Head of caudate nucleus (tissue), 42 donors: ENCODE measurements at regions not wholly inside any gene's neighbourhood (a gene's known extent, or its start where the extent isn't known, plus 50 kb on each side); places are given as distances from the start of the nearest gene placed in this dataset.

Source experiments
- DNase-seq, 42 donors: peaks; one replicate each; pipeline versions ENCODE4 v3.0.0 to v3.0.0-alpha.2; 2020 to 2021; ENCODE audit warnings: mixed read lengths in 7 of 42
- intact Hi-C: fragments of 100-400 bp; cut with DNase I; formaldehyde crosslinking; loops from one replicate; pipeline ENCODE4 v1.15.0; 2022

DNA sequence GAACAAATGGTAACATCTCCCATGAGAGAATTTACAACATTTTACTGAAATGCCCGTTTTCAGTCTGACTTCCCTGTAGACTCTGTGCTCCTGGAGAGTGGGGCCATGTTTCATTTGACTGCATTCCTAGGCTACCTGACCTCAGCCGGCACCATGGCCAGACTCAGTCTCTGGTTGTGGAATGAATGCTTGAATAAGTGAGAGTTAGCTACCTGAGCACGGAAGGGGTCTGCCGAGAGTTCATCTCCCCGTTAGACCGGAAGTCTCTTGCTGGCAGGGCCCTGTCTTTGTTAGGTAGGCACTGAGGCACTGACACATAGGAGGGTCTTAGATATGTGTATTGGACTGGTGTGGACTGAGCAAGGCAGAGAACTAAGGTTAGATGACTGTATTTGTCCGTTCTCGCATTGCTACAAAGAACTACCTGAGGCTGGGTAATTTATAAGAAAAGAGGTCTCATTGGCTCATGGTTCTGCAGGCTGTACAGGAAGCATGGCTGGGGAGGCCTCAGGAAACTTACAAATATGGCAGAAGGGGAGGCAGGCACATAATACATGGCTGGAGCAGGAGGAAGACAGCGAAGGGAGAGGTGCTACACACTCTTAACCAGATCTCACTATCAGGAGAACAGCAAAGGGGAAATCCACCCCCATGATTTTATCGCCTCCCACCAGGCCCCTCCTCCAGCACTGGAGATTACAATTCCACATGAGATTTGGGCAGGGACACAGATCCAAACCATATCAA is 271.2 kb downstream of the GLI2 start:
- intact Hi-C loops = no loop called here
- peak in 1 of 42 donors; percentile 20 for DNase-seq

DNA sequence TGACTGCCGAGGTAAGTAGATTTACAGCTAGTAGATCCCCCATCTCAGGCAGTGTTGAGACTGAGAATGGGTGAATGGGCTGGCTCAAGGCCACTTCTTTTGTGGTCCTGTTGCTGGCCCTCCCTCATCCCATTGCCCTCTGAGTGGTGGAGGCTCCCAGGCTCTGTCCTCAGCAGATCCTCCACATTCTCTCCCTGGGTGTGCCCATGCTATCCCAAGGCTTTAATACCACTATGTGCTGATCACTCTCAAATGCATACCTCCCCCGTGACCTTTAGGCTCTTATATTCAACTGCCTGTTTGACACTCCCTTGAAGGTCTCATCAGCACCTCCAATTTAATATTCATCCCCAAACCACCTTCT is 271.8 kb downstream of the GLI2 start:
- no peak for DNase-seq
- intact Hi-C loops = no loop called here

DNA sequence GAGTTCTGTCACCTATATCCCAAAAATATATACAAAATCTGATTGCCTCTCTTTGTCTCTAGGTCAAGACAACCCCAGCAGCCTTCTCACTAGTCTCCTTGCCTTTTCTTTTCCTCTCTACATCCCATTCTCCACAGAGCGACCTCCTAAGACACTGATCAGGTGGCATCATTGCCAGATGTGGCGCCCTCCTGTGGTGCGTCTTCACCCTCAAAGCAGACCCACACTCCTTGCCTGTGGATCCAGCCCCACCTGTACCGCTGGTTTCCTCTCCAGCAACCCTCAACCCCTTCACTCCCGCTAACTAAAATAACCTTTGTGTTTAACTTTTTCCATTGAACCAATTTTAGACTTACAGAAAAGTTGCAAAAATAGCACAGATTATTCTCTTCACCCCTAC is 273.3 kb downstream of the GLI2 start:
- DNase-seq = peak in 1 of 42 donors; percentile 26

DNA sequence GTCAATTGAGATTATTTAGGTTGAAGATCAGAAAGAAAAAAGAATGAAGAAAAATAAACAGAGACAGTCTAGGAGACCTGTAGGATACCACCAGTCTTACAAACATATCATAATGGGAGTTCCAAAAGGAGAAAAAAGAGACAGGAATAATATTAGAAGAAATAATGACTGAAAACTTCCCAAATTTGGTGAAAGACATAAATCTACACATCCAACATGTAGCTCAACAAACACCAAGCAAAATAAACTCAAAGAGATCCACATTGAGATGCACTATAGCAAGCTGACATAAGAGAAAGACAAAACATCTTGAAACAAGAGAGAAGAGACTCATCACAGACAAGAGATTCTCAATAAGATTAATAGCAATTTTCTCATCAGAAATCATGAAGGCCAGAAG is 274.0 kb downstream of the TFCP2L1 start:
- intact Hi-C loops = no loop called here
- DNase-seq = no peak

More for the DNA sequence above, 273.3 kb downstream of the GLI2 start:
- intact Hi-C loops = no loop called here

DNA sequence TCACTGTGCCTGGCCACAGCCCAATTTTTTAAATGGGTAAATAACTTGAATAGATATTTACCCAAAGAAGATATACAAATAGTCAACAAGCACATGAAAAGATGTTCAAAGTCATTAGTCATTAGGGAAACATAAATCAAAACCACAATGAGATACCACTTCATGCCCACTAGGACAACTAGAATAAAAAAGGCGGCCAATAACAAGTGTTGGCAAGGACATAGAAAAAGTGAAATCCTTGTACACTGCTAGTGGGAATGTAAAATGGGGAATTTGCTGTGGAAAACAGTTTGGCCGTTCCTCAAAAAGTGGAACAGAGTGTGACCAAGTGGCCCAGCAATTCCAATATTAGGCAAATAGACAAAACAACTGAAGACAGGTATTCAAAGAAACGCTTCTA is 270.1 kb downstream of the TFCP2L1 start:
- no peak for DNase-seq
- intact Hi-C loops = no loop called here

DNA sequence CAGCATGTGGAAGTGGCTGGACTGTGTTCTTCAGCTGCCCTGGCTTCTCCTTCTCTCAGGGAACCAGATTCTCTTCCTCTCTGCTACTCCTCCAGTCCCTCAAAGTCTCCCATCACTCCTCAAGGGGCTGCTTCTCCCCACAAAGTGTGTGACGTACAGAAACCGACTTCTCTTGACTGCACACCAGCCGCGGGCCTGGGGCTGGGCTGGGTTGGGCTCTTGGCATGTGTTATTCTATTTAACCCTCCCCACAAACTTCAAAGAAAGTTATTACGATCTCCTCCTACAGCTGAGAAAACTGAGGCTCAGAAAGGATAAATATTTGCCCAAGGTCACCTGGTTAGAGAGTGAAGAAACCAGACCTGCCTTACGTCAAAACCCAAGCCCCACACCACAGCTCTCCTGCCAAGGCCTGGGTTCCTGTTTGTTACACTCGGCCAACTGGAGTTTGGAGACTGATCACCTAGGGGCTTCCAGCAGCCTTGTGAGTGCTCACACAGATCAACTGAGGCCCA is 269.0 kb downstream of the TFCP2L1 start:
- no peak for DNase-seq
- intact Hi-C loops = no loop called here

DNA sequence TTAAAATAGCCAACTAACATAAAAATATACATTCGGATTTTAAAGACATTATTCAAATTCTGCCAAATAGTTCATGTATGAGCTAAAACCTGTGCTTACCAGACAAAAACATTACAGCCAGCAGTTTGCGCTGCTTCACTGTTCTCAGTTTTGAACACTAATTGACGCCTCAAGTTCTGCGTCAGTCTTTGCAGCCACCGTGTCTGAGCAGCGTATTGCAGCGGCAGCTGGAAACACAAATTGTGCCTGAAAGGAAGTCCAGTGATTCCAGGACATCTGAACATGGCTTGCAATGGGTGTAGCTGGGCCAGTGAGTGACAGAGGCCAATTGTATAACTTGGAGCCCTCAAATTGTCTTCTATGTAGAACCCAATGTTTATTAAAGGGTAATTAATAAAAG is 267.6 kb downstream of the TFCP2L1 start:
- intact Hi-C loops = no loop called here
- DNase-seq = peak in 1 of 42 donors; percentile 8

DNA sequence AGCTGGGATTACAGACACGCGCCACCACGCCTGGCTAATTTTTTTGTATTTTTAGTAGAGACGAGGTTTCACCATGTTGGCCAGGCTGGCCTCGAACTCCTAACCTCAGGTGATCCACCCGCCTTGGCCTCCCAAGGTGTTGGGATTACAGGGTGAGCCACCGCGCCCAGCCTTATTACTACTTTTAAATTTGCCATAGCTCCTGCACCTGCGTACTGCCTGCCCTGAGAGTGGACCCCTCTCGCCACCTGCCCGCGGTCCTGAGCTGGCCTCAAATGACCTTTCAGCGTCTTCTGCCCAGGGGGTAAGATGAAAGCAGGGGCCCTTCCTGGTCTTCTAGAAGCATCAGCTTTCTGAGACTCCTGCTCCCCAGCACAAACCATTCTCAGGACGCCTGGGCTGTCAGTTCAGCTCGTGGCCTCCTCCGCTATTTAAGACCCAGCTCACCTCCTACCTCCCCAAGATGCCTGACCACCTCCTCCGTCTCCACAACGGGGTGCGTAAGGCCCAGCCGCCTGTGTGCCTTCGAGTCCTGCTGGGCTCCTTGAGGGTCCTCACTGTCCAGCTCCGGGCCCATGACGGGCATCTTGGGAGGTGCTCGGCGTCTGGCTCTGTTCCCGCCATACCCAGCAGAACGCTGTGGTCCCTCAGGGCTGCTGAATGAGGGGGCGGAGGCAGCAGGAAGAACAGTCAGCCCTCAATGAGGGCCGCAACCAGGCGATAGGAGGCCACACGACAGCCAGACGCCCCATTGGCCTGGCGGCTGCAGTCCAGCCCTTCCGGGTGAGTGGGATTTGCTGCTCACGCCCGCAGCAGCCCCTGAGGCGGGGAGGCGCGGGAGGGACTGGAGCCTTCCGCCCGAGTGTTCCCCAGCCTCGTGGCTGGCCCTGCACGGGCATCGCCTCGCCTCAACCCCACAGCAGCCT is 266.6 kb downstream of the TFCP2L1 start:
- intact Hi-C loops = no loop called here

DNA sequence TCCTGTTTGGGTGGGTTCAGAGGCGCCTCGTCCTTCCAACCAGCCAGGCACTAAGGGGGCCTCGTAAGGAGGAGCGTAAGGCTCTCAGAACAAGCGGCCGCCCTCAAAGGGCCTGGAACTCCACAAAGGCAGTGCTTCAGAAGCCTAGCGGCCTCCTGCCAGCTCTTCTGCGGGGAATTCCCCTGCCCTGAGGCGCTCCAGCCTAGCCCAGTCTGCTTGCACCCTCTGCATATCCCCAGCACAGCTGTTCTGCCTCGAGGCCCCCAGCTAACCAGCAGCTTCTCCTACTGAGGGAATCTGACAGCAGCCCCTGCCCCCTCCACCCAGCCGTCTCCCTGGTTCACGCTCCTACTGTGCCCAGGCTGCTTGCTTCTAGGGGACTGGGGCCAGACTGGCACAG is 265.9 kb downstream of the TFCP2L1 start:
- intact Hi-C loops = no loop called here
- DNase-seq = peak in 7 of 42 donors; percentile 14 to 35 (median 16)

More for the DNA sequence above, 266.6 kb downstream of the TFCP2L1 start:
- peak in 5 of 42 donors; percentile 8 to 32 (median 10) for DNase-seq

DNA sequence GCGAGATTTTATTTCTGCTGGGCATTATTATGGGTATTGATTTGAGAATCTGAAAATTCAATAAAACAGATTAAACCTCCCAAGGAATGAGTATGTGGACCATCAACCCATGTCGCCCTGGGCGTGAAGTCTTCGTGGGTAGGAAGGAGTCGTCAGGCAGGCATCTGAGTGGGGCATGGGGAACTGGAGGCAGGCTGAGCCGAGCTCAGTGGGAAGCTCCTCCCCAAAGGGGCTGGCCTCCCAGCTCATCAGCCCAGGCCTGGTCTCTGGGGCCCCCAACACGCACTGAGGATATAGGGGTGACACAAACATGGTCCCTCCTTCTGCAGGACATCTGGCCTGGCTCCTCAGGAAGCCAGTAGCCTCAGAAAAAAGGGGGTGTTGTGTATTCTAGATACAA is 265.2 kb downstream of the TFCP2L1 start:
- intact Hi-C loops = no loop called here
- no peak for DNase-seq

DNA sequence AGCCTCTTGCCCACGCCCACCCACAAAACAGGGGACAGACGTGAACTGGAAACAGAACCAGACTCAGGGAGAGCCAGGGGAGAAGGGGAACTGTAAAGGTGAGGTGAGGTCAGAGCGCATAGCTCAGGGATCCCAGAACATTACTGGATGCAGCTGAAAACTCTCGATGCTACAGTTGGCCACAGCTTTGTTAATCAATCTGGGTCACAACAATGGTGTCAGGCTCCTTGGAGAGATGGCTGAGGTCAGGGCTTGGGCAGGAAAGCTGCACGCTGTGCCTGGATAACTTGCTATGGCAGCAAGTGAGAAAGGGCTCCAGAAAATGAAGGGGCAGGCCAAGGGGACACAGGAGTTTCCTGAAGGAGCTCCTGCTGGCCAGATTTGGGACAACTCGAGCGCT is 263.3 kb downstream of the TFCP2L1 start:
- intact Hi-C loops = no loop called here
- no peak for DNase-seq

DNA sequence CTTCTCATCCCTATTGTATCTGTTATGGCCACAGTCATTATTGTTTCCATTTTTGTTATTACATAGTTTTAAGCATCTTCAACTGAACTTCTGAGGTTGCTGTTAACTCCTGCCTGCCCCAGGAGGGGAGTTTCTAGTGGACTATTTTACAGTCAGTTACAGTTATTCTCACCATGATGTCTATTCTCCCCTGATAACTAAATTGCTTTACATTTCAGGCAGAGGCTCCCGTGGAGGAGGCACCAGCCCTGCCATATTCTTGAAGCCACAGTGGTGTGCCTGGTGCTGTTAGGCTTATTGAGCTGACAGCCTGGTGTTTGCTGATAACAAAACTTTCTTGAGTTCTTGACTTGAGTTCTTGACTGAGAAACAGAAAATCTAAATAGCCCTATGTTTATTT is 256.4 kb downstream of the TFCP2L1 start:
- intact Hi-C loops = no loop called here
- DNase-seq = no peak

DNA sequence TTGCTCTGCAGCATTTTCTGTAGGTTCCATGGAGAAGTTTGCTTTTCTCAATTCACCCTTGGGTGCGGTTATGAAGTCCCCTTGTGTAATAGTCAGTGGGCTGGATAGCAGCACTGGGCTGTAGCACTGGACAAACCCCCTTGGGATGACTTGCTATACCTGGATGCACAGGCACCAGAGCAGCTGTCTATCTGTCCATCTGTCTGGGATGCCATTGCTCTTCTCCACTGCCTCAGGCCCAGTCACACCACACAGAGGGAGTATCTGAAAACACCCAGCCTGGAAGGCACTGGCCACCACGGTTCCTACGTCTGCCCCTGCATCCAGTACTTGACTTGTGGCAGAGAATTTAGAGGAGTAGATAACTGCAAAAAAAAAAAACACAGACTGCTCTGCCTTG is 254.5 kb downstream of the TFCP2L1 start:
- intact Hi-C loops = no loop called here
- DNase-seq = peak in 2 of 42 donors; percentile 18 to 30

DNA sequence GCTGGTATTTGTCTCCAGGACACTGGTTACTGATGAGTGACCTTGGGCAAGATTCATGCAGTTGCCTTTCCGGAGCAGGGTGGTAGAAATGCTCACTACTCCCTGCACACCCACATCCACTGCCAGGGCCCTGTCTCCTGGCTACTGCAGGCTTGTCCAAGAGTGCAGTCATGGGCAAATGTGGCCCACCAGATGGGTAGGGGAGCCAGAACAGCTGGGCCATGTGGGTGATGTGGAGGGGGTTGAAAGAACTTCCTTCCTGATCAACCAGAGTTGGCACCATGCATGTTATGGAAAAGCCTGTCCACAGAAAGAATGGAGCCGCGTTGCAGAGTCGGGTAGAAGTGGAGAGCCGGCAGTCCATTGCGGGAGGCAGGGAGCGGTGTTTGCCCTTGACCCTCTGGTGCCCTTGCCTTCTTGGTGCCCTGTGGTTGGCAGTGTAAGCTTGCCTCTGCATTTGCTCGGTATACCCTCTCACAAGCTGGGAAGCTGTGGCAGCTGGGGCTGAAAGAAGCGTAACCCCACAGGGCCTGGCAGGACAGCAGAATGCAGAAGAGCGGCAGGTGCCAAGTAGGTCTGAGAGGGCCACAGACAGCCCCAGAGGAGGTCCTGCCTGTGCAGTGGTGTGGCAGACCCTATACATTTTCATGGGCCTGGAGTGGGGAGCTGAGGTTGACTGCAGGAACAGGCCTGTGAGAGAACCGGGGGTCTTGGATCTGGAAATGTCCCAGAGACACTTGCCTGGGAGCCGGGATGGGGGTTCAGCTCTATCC is 253.2 kb downstream of the TFCP2L1 start:
- peak in 2 of 42 donors; percentile 26 to 27 for DNase-seq
- intact Hi-C loops = no loop called here

DNA sequence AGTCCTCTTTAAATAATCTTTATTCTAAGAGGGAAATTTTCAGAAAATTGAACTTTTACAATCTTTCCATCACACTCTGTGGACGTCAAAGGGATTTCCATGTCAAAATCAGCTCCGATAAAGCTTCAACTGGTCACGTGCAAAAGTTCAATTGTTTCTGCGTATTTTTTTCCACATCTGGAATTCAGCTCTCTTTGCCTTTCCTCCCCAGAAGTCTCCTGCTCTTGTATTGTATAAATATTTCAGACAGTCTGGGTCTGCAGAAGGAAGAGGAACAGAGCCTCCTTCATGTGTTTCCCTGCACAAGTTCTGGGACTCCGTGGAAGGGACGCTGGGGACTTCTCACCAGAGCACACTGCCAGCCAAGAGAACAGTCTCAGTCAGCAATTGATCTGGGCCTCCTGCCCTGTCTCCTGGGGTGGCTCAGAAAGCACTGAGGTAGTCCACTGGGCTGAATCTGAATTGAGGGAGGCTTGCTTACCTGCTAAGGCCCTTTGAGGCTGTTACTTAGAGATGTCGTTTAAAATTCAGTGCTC is 251.5 kb downstream of the TFCP2L1 start:
- peak in 3 of 42 donors; percentile 14 to 36 (median 26) for DNase-seq
- intact Hi-C loops = no loop called here

DNA sequence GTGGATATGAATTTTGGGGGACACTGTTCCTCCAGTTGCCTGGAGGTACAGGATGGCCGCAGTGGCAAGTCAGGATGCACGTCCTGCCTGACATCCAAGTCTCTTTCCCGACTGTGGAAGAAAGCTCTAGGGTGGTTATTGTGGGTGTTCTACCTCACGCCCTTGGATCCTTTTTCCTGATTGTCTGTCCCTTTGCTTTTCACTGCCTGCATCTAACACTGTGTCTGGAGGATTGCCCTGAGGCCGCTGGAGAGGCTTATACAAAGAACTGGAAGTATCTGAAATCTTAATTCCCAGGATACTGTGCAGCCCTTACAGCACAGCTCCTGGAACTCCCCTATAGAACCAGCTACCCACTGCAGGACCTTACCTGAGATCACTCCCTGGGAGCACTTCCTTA is 250.5 kb downstream of the TFCP2L1 start:
- intact Hi-C loops = no loop called here

DNA sequence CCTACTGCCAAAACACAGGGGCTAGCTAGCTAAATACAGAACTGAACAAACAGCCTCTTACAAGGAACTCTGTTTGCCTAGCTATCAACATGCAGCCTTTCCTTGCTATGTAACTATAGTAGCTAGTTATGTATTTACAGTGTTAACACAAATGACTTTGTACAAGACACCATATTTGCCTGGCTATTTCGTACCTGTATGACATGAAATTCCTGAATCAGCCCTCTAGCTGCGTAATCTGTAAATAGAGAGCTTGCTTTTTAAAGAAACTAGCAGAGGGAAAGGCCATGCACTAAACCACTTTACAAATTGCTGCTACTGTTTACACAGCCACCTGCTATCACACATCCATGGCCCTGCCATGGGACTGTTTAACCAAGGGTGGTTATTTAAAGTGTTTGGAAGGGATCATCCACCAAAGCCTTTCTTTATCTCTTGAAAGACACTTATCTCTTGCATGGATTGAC is 248.7 kb downstream of the TFCP2L1 start:
- intact Hi-C loops = no loop called here
- no peak for DNase-seq

More for the DNA sequence above, 250.5 kb downstream of the TFCP2L1 start:
- DNase-seq = peak in 3 of 42 donors; percentile 2 to 10 (median 4)

DNA sequence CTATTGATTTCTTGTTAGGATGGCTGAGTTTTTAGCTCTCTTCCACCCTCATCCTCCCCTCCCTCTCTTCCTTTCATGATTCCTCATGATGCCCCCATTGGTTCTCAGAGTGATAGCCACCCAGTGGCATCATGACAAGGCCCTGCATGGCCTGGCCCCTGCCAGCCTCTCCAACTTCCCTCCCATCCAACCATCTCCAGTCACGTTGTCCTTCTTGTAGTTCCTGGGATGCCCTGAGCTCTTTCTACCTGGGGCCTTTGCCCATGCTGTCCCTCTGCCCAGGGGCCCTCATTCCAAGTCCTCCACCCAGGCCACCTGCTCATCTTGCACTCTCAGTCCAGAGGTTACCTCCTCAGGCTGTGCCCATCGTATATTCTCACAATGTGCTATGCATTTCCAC is 247.5 kb downstream of the TFCP2L1 start:
- peak in 1 of 42 donors; percentile 11 for DNase-seq

DNA sequence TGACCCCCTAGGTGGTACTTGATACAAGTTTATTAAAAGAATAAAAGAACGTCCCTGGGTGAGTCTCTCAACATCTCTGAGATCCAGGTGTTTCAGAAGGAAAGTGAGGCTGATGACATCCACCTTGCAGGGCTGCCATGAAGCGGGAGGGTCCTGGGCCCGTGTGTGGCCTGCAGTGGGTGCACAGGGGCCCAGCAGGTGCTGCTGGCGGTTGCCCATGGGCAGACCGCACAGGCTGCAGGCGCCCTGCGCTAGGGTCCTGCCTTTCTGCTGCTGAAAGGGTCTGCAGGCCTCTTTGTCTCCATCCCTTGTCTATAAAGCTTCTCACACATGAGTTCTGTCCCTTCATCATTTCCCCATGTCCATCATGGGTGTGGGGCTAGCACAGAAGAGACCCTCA is 247.0 kb downstream of the TFCP2L1 start:
- peak in 2 of 42 donors; percentile 7 to 34 for DNase-seq
- intact Hi-C loops = no loop called here

More for the DNA sequence above, 247.5 kb downstream of the TFCP2L1 start:
- intact Hi-C loops = no loop called here
